ENCODE measurements at regions not wholly inside any gene's neighbourhood (a gene's known extent, or its start where the extent isn't known, plus 50 kb on each side); places are given as distances from the start of the nearest gene placed in this dataset.
"Not testable (repeated sequence)": the region's sequence is repeated elsewhere in the genome, so short reads cannot be mapped to it uniquely, and the experiment has no call there.

- no peak for DNase-seq
These were observed 122.4 kb upstream of the SMURF2 start for GRCh38 chr17:64784353-64785010.

GRCh38 chr17:64783556-64784352 lies 121.6 kb upstream of the SMURF2 start:
- DNase-seq = no peak

GRCh38 chr17:64783031-64783461 lies 120.9 kb upstream of the SMURF2 start:
- DNase-seq = no peak

- no peak for DNase-seq
These were observed 119.9 kb upstream of the SMURF2 start for GRCh38 chr17:64781810-64782555.

GRCh38 chr17:64781014-64781756 lies 119.1 kb upstream of the SMURF2 start:
- no peak for DNase-seq

GRCh38 chr17:64780096-64781013 lies 118.2 kb upstream of the SMURF2 start:
- DNase-seq = peak; percentile 36

GRCh38 chr17:64779376-64780095 lies 117.4 kb upstream of the SMURF2 start:
- no peak for DNase-seq

- not testable (repeated sequence) for DNase-seq
These were observed 116.9 kb upstream of the SMURF2 start for GRCh38 chr17:64779098-64779375.

GRCh38 chr17:64778240-64779097 lies 116.4 kb upstream of the SMURF2 start:
- DNase-seq = peak; percentile 71

GRCh38 chr17:64777415-64778239 lies 115.5 kb upstream of the SMURF2 start:
- DNase-seq = peak; percentile 77

- DNase-seq = peak; percentile 80
These were observed 114.8 kb upstream of the SMURF2 start for GRCh38 chr17:64776720-64777414.

GRCh38 chr17:64775701-64776570 lies 113.8 kb upstream of the SMURF2 start:
- DNase-seq = no peak

- no peak for DNase-seq
These were observed 112.9 kb upstream of the SMURF2 start for GRCh38 chr17:64774888-64775540.

GRCh38 chr17:64773836-64774761 lies 112.0 kb upstream of the SMURF2 start:
- DNase-seq = peak; percentile 81

- DNase-seq = no peak
These were observed 111.3 kb upstream of the SMURF2 start for GRCh38 chr17:64773386-64773835.

GRCh38 chr17:64772845-64773299 lies 110.8 kb upstream of the SMURF2 start:
- DNase-seq = no peak
